ENCODE measurements at regions not wholly inside any gene's neighbourhood (a gene's known extent, or its start where the extent isn't known, plus 50 kb on each side); places are given as distances from the start of the nearest gene placed in this dataset.

DNA sequence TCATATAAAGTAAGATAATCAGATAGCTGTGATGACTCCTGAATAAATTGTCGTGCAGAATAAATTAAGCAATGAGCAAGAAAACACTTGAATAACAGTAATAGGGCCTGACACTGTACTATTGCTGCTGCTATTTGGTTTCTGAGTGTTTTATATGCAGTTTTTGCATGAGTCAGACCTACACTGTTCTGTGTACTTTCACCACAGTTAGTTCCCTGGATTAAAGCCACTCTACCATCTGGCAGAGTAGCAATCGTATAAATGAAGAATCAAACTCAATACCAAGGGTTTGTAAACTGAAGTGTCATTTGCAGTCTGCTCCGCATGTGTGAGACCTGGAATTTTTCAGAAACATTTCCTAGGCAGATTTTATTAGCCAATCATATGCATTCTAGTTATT is 398.6 kb upstream of the CDH7 start:
- no peak for TF ChIP-seq POLR2A (IDR thresholded peaks at IDR 0.05; ENCODE audit: low read length)
- no peak for TF ChIP-seq GATA1 (IDR thresholded peaks at IDR 0.05; ENCODE audit: low read depth, low read length)
- no peak for DNase-seq

DNA sequence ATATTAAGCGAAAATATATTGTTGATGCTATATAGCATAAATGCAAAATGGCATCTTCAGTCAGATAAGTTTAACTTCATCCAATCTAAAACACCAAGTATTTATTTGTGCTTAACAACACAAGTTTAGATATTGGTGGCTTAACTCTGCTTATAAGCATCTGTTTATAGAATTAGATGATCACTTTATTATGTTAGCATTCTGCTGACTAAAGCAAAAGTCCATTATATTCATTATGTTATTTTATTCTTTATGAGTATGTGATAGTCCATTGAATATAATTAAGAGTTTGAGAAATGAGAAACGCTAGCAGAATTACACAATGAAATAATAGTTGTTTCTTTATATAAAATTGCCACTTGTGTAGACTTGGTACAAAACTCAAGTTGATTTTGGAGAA is 401.2 kb upstream of the CDH7 start:
- no peak for DNase-seq
- no peak for TF ChIP-seq POLR2A (IDR thresholded peaks at IDR 0.05; ENCODE audit: low read length)
- no peak for TF ChIP-seq GATA1 (IDR thresholded peaks at IDR 0.05; ENCODE audit: low read depth, low read length)

DNA sequence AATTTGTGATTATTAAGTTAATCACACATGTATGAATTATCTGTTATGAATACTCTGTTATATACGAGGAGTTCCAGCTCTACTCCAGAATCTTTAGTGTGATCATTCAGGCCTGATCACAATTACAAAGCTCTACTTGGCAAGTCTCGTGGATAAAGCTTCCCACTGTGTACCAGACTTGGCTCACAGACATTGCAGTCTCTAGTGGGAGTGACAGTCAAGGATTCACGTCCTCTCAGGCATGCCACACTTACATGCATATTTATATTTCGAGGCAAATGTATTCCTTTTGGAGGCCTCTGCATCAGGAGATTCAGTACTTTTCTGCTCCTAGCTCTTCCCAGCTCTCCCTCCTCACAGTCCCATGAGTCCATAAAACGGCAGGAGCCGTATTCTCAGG is 403.4 kb upstream of the CDH7 start:
- TF ChIP-seq POLR2A (IDR thresholded peaks at IDR 0.05; ENCODE audit: low read length) = no peak
- no peak for TF ChIP-seq GATA1 (IDR thresholded peaks at IDR 0.05; ENCODE audit: low read depth, low read length)
- DNase-seq = no peak

DNA sequence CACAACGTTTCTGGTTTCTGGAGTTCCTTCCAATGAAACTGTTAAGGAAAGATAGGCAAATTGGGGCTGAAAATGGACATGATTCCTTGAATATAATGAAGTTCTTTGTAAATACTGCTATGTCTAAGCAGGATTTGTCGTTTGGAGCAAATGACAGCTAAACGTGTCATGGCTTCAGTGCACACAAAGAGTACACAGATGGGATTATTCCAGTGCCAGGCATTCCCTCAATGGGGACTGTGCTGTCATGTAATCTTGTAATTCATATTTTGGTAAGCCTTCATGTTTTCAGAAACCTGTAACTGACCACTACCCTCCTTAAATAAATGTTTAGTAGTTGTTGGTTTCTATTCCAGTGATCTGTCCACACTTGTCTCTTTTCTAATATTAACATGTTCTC is 404.7 kb upstream of the CDH7 start:
- no peak for DNase-seq
- TF ChIP-seq GATA1 (IDR thresholded peaks at IDR 0.05; ENCODE audit: low read depth, low read length) (no peak), POLR2A (IDR thresholded peaks at IDR 0.05; ENCODE audit: low read length) (no peak)

DNA sequence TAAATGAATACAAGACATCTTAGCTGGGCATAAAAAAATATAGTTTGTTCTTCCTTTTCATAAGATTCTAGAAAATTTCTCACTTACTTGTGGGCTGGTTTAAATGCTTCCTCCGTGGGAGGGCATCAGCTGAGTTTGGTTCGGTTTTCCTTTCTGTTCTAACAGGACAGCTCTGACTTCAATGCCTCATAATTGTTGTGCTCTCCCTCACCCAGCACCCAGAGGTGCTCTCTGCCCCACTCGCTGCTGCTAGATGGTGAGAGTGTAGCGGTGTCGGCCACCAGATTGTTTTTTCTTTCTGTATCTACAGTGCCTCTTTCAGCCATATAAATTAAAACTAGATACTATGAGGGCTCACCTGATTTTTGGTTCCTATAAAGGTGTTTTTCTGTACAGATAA is 407.2 kb upstream of the CDH7 start:
- DNase-seq = no peak
- TF ChIP-seq POLR2A (IDR thresholded peaks at IDR 0.05; ENCODE audit: low read length) = no peak
- TF ChIP-seq GATA1 (IDR thresholded peaks at IDR 0.05; ENCODE audit: low read depth, low read length) = no peak

DNA sequence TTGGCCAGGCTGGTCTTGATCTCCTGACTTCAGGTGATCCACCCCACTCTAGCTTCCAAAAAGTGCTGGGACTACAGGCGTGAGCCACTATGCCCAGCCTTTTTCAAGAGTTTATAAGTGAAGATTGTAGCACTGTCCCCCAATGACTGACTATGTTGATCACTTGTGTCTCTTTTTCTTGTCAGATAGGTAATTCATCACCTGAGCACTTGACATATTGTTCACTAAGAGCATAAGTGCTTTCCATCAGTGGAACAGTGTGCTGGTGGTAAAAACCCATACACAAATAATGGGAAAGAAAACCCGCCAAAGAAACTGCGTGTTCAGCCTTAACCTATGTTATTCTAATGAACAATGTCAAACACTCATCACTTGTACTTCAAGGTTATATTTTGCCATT is 414.4 kb upstream of the CDH7 start:
- no peak for DNase-seq
- TF ChIP-seq POLR2A (IDR thresholded peaks at IDR 0.05; ENCODE audit: low read length) (no peak), GATA1 (IDR thresholded peaks at IDR 0.05; ENCODE audit: low read depth, low read length) (no peak)

DNA sequence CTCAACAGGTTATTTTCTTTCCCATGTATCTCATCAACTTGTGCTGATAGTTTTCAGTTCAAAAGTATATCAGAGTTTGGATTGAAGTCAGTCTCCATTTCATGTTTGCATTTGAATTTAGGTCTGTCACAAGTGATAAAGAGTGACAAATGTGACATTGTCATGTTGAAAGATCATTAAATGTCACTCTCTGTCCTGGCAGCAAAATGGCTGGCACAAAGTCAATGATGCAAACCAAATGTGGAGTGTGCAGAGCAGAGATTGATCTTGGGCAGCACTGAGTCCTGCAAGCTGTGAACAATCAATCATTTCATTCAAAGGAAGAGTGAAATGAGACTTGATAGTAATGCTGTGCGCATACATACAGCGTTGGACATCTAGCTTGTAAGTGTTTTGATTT is 421.8 kb upstream of the CDH7 start:
- DNase-seq = no peak
- no peak for TF ChIP-seq POLR2A (IDR thresholded peaks at IDR 0.05; ENCODE audit: low read length)
- no peak for TF ChIP-seq GATA1 (IDR thresholded peaks at IDR 0.05; ENCODE audit: low read depth, low read length)

DNA sequence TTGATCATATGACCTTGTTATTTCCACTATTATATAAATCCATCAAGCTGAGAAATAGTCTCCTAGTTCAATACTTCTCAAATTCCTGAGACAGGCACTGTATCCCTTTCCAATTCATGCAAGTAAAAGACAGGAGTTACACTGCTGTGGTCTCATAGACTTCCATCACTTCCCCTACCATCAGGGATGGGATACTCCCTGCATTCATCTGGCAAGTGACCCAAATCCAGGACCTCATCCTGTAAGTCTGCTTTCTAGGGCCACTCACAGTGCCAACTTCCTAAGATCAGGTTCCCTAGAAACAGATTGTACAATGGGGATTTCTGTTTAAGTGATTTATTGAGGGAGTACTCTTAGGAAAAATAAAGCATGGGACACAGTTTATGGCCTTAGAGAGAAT is 424.0 kb upstream of the CDH7 start:
- TF ChIP-seq POLR2A (IDR thresholded peaks at IDR 0.05; ENCODE audit: low read length) = no peak
- no peak for DNase-seq

DNA sequence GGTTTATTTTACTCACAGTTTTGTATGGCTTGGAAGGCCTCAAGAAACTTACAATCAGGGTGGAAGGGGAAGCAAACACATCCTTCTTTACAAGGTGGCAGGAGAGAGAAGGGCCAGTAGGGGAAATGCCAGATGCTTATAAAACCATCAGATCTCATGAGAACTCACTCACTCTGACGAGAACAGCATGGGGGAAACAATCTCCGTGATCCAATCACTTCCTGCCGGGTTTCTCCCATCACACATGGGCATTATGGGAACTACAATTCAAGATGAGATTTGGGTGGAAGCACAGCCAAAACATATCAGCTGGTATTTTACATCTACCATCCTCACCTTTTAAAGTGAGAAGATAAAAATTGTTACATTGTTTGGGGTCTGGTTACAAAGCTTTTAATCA is 427.9 kb upstream of the CDH7 start:
- DNase-seq = no peak
- TF ChIP-seq POLR2A (IDR thresholded peaks at IDR 0.05; ENCODE audit: low read length) (no peak), GATA1 (IDR thresholded peaks at IDR 0.05; ENCODE audit: low read depth, low read length) (no peak)

DNA sequence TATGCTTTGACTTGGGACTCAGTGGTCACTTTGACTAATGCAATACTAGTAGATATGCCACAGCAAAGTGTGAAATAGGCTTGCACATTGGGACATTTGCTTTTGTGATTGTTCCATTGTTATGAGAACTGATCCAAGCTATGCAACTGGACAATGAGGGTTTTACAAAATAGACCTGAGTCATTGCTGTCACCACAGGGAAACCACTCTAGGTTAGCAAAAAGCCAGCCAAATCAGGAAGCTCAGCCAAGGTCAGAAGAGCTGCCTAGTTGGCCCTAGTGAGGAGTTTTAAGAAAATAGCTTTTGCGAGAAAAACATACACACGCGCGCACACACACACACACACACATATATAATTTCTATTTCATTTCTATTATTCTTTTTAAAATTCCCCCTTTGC is 452.4 kb upstream of the CDH7 start:
- TF ChIP-seq POLR2A (IDR thresholded peaks at IDR 0.05; ENCODE audit: low read length) (no peak), GATA1 (IDR thresholded peaks at IDR 0.05; ENCODE audit: low read depth, low read length) (no peak)
- no peak for DNase-seq

DNA sequence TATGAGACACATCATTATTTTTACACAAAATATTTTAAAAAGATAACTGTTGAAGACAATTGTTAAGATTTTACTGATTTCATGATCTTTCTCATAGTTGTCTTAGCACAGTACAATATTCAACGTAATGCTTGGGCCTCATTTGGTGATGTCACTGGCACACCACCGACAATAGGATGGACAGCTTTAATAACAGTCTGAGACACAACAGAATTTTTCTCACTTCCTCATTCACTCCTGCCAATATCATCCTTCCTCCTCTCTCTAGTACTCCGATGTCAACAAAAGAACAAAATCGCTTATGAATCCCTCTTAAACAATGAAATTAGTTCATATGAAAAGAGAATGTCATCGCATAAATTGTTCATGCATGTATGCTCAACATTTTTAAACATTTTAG is 461.9 kb upstream of the CDH7 start:
- no peak for TF ChIP-seq POLR2A (IDR thresholded peaks at IDR 0.05; ENCODE audit: low read length)
- TF ChIP-seq GATA1 (IDR thresholded peaks at IDR 0.05; ENCODE audit: low read depth, low read length) = no peak
- no peak for DNase-seq

DNA sequence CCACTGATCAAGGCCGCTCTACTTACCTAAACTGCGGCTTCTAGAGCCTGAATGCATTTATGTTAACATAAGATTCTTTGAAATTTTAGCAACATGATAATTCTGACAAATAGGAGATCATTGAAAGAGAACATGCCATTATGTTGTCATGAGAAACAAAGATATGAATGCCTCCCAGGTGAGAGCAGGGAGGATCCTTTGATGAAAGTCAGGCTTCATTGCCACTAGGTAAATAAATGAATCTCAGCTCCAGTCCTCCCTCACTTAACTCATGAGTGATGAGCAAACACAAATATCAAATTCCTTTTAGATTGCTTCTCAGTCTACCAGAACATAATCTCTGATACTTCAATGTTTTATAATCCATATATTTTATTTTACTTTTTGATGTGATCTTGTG is 463.2 kb upstream of the CDH7 start:
- TF ChIP-seq POLR2A (IDR thresholded peaks at IDR 0.05; ENCODE audit: low read length) (no peak), GATA1 (IDR thresholded peaks at IDR 0.05; ENCODE audit: low read depth, low read length) (no peak)
- no peak for DNase-seq

DNA sequence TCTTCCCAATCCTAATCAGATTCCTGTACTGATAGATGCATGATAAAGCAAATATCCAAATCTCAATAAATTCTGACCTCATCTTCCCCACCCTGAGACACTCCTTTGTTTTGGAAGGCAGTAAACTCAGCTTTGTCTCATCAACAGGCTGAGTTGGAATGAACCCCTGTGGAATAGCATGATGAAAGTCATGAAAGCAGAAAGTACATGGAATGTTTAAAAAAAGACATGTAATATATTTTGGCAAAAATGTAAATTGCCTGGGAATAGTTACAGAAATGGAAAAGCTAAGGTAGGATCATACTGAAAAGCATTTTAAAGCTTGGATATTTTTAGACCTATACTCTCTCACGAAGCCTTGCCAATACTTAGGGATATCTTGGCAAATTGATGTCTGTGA is 468.7 kb upstream of the CDH7 start:
- no peak for TF ChIP-seq GATA1 (IDR thresholded peaks at IDR 0.05; ENCODE audit: low read depth, low read length)
- no peak for TF ChIP-seq POLR2A (IDR thresholded peaks at IDR 0.05; ENCODE audit: low read length)
- no peak for DNase-seq

DNA sequence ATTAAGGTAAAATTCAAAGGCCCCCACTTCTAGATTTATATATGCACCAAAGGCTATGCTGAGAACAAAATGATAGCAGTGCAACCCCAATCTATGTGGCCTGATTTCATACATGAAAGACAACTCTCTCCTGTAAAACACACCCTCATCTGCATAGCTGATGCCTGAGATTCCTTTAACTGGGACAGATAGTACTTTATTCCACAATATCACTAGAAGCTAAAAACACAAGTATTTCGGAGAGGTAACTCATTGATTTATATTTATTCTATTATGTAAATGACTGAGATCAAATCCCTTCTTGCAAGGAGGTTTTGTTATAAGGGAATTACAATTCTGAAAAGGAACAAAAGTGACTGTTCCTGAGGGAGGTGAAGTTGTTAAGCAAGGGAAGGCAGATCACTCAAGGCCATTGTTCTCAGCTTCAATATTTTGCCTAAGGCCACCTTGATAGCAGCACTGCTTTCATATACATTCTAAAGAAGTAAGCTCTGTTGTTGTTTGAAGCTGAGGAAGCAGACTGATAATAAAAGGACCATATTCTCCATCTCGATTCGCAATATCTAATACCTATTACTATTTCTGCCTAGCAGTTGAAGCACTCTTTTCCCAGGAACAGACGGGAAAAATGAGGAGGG is 471.0 kb upstream of the CDH7 start:
- TF ChIP-seq GATA1 (IDR thresholded peaks at IDR 0.05; ENCODE audit: low read depth, low read length) = no peak
- TF ChIP-seq POLR2A (IDR thresholded peaks at IDR 0.05; ENCODE audit: low read length) = no peak
- DNase-seq = no peak

DNA sequence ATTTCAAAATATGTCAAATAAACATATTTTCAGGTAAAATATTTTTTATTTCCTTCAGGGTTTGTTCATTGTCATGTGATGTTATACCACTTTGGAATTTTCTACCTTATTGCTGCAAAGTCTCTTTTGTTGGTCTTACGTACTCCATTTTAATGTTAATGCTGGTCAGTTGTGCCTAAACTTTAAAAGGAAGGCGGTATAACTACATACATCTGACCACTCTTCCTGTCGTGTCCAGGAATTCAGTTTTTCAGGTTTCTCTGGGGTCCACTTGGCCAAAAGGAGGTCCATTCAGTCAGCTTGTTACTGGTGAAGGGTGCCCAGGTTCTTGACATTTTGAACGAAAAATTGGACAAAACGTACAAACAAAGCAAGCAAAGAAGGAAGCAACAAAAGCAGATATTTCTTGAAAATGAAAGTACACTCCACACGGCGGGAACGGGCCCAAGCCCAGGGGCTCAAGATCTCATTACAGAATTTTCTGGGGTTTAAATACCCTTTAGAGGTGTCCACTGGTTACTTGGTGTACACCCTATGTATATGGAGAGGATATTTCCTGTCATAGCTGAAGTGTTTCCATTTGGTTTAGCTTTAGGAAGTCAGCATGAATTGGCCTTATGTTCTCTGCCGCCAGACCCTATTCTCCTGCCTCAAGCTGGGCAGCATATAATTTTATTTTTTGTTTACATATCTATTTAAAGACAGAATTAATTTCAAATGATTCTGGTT is 471.7 kb upstream of the CDH7 start:
- DNase-seq = no peak
- TF ChIP-seq POLR2A (IDR thresholded peaks at IDR 0.05; ENCODE audit: low read length) (no peak), GATA1 (IDR thresholded peaks at IDR 0.05; ENCODE audit: low read depth, low read length) (no peak)
